ENCODE measurements at regions not wholly inside any gene's neighbourhood (a gene's known extent, or its start where the extent isn't known, plus 50 kb on each side); places are given as distances from the start of the nearest gene placed in this dataset.

GRCh38 chr5:52481201-52481600 lies 306.5 kb upstream of the ITGA1 start:
- no peaks in the 10 kb centered on the region for H3K9me3 Mint-ChIP-seq
- H3K27ac Mint-ChIP-seq: no peak overlapping the region
- H3K4me3 Mint-ChIP-seq (ENCODE audit: low read depth): no peak overlapping the region
- H3K4me1 Mint-ChIP-seq (ENCODE audit: low read depth): no peaks in the 10 kb centered on the region
- H3K36me3 Mint-ChIP-seq (ENCODE audit: low read depth): no peaks in the 10 kb centered on the region
- no peak for DNase-seq (ENCODE audit: low spot score)
- intact Hi-C loops (cut with micrococcal nuclease): no loop called here
- peaks cover 3% of the 10 kb centered on the region for H3K27me3 Mint-ChIP-seq (ENCODE audit: low read depth)

GRCh38 chr5:52481851-52482250 lies 305.9 kb upstream of the ITGA1 start:
- intact Hi-C loops (cut with micrococcal nuclease): no loop called here
- no peaks in the 10 kb centered on the region for H3K4me1 Mint-ChIP-seq (ENCODE audit: low read depth)
- no peaks in the 10 kb centered on the region for H3K9me3 Mint-ChIP-seq
- H3K27ac Mint-ChIP-seq: no peak overlapping the region
- H3K4me3 Mint-ChIP-seq (ENCODE audit: low read depth): no peak overlapping the region
- no peaks in the 10 kb centered on the region for H3K36me3 Mint-ChIP-seq (ENCODE audit: low read depth)
- H3K27me3 Mint-ChIP-seq (ENCODE audit: low read depth): peaks cover 3% of the 10 kb centered on the region
- no peak for DNase-seq (ENCODE audit: low spot score)

GRCh38 chr5:52491071-52491787 lies 296.5 kb upstream of the ITGA1 start:
- no peak for DNase-seq (ENCODE audit: low spot score)
- Mint-ChIP-seq H3K4me1 (ENCODE audit: low read depth) (no peaks in the 10 kb centered on the region), H3K36me3 (ENCODE audit: low read depth) (no peaks in the 10 kb centered on the region), H3K27me3 (ENCODE audit: low read depth) (no peaks in the 10 kb centered on the region), H3K4me3 (ENCODE audit: low read depth) (no peak overlapping the region), H3K27ac (no peak overlapping the region), H3K9me3 (no peaks in the 10 kb centered on the region)
- intact Hi-C loops (cut with micrococcal nuclease): no loop called here

- intact Hi-C loops (cut with micrococcal nuclease): no loop called here
- no peak for DNase-seq (ENCODE audit: low spot score)
- H3K4me3 Mint-ChIP-seq (ENCODE audit: low read depth): no peak overlapping the region
- no peaks in the 10 kb centered on the region for H3K4me1 Mint-ChIP-seq (ENCODE audit: low read depth)
- no peak overlapping the region for H3K27ac Mint-ChIP-seq
- H3K27me3 Mint-ChIP-seq (ENCODE audit: low read depth): peaks cover 2% of the 10 kb centered on the region
- no peaks in the 10 kb centered on the region for H3K9me3 Mint-ChIP-seq
- H3K36me3 Mint-ChIP-seq (ENCODE audit: low read depth): no peaks in the 10 kb centered on the region
Measured at GRCh38 chr5:52491818-52492217, 295.9 kb upstream of the ITGA1 start.

GRCh38 chr5:52497133-52497693 lies 290.5 kb upstream of the ITGA1 start:
- Mint-ChIP-seq H3K4me3 (ENCODE audit: low read depth) (no peak overlapping the region), H3K27ac (no peak overlapping the region), H3K36me3 (ENCODE audit: low read depth) (no peaks in the 10 kb centered on the region), H3K4me1 (ENCODE audit: low read depth) (no peaks in the 10 kb centered on the region), H3K27me3 (ENCODE audit: low read depth) (peaks cover 10% of the 10 kb centered on the region), H3K9me3 (no peaks in the 10 kb centered on the region)
- intact Hi-C loops (cut with micrococcal nuclease): no loop called here
- no peak for DNase-seq (ENCODE audit: low spot score)

- peaks cover 10% of the 10 kb centered on the region for H3K27me3 Mint-ChIP-seq (ENCODE audit: low read depth)
- DNase-seq (ENCODE audit: low spot score): no peak
- H3K4me1 Mint-ChIP-seq (ENCODE audit: low read depth): no peaks in the 10 kb centered on the region
- H3K9me3 Mint-ChIP-seq: no peaks in the 10 kb centered on the region
- no peak overlapping the region for H3K27ac Mint-ChIP-seq
- no peak overlapping the region for H3K4me3 Mint-ChIP-seq (ENCODE audit: low read depth)
- H3K36me3 Mint-ChIP-seq (ENCODE audit: low read depth): no peaks in the 10 kb centered on the region
- intact Hi-C loops (cut with micrococcal nuclease): no loop called here
Measured at GRCh38 chr5:52498607-52499006, 289.1 kb upstream of the ITGA1 start.

GRCh38 chr5:52502460-52502999 lies 285.2 kb upstream of the ITGA1 start:
- no peak for DNase-seq (ENCODE audit: low spot score)
- Mint-ChIP-seq H3K27me3 (ENCODE audit: low read depth) (peaks cover 13% of the 10 kb centered on the region), H3K4me1 (ENCODE audit: low read depth) (peaks cover 13% of the 10 kb centered on the region), H3K36me3 (ENCODE audit: low read depth) (no peaks in the 10 kb centered on the region), H3K27ac (no peak overlapping the region), H3K9me3 (no peaks in the 10 kb centered on the region), H3K4me3 (ENCODE audit: low read depth) (no peak overlapping the region)
- intact Hi-C loops (cut with micrococcal nuclease): no loop called here

GRCh38 chr5:52504584-52505240 lies 283.0 kb upstream of the ITGA1 start:
- no peak for DNase-seq (ENCODE audit: low spot score)
- H3K4me3 Mint-ChIP-seq (ENCODE audit: low read depth): peak overlapping the region; percentile 10
- H3K9me3 Mint-ChIP-seq: no peaks in the 10 kb centered on the region
- H3K36me3 Mint-ChIP-seq (ENCODE audit: low read depth): no peaks in the 10 kb centered on the region
- intact Hi-C loops (cut with micrococcal nuclease): no loop called here
- H3K27me3 Mint-ChIP-seq (ENCODE audit: low read depth): peaks cover 21% of the 10 kb centered on the region
- H3K27ac Mint-ChIP-seq: no peak overlapping the region
- peaks cover 13% of the 10 kb centered on the region for H3K4me1 Mint-ChIP-seq (ENCODE audit: low read depth)

GRCh38 chr5:52517667-52518066 lies 270.0 kb upstream of the ITGA1 start:
- DNase-seq (ENCODE audit: low spot score): no peak
- no peak overlapping the region for H3K27ac Mint-ChIP-seq
- peaks cover 3% of the 10 kb centered on the region for H3K27me3 Mint-ChIP-seq (ENCODE audit: low read depth)
- no peaks in the 10 kb centered on the region for H3K36me3 Mint-ChIP-seq (ENCODE audit: low read depth)
- intact Hi-C loops (cut with micrococcal nuclease): no loop called here
- no peaks in the 10 kb centered on the region for H3K9me3 Mint-ChIP-seq
- H3K4me1 Mint-ChIP-seq (ENCODE audit: low read depth): no peaks in the 10 kb centered on the region
- H3K4me3 Mint-ChIP-seq (ENCODE audit: low read depth): no peak overlapping the region

GRCh38 chr5:52520171-52520570 lies 267.5 kb upstream of the ITGA1 start:
- DNase-seq (ENCODE audit: low spot score): no peak
- H3K27me3 Mint-ChIP-seq (ENCODE audit: low read depth): no peaks in the 10 kb centered on the region
- no peak overlapping the region for H3K4me3 Mint-ChIP-seq (ENCODE audit: low read depth)
- no peaks in the 10 kb centered on the region for H3K36me3 Mint-ChIP-seq (ENCODE audit: low read depth)
- no peaks in the 10 kb centered on the region for H3K9me3 Mint-ChIP-seq
- no peaks in the 10 kb centered on the region for H3K4me1 Mint-ChIP-seq (ENCODE audit: low read depth)
- H3K27ac Mint-ChIP-seq: no peak overlapping the region
- intact Hi-C loops (cut with micrococcal nuclease): no loop called here

- DNase-seq (ENCODE audit: low spot score): no peak
- no peak overlapping the region for H3K27ac Mint-ChIP-seq
- intact Hi-C loops (cut with micrococcal nuclease): no loop called here
Measured at GRCh38 chr5:52521236-52521635, 266.5 kb upstream of the ITGA1 start.

GRCh38 chr5:52523701-52524100 lies 264.0 kb upstream of the ITGA1 start:
- no peak overlapping the region for H3K27ac Mint-ChIP-seq
- DNase-seq (ENCODE audit: low spot score): no peak
- intact Hi-C loops (cut with micrococcal nuclease): no loop called here
- H3K27me3 Mint-ChIP-seq (ENCODE audit: low read depth): peaks cover 3% of the 10 kb centered on the region
- no peak overlapping the region for H3K4me3 Mint-ChIP-seq (ENCODE audit: low read depth)
- no peaks in the 10 kb centered on the region for H3K9me3 Mint-ChIP-seq
- no peaks in the 10 kb centered on the region for H3K36me3 Mint-ChIP-seq (ENCODE audit: low read depth)
- no peaks in the 10 kb centered on the region for H3K4me1 Mint-ChIP-seq (ENCODE audit: low read depth)

More at GRCh38 chr5:52521236-52521635, 266.5 kb upstream of the ITGA1 start:
- no peaks in the 10 kb centered on the region for H3K9me3 Mint-ChIP-seq
- no peaks in the 10 kb centered on the region for H3K36me3 Mint-ChIP-seq (ENCODE audit: low read depth)
- no peaks in the 10 kb centered on the region for H3K4me1 Mint-ChIP-seq (ENCODE audit: low read depth)
- H3K27me3 Mint-ChIP-seq (ENCODE audit: low read depth): no peaks in the 10 kb centered on the region
- no peak overlapping the region for H3K4me3 Mint-ChIP-seq (ENCODE audit: low read depth)

- Mint-ChIP-seq H3K4me1 (ENCODE audit: low read depth) (no peaks in the 10 kb centered on the region), H3K9me3 (peaks cover 11% of the 10 kb centered on the region), H3K27me3 (ENCODE audit: low read depth) (peaks cover 3% of the 10 kb centered on the region), H3K36me3 (ENCODE audit: low read depth) (no peaks in the 10 kb centered on the region), H3K4me3 (ENCODE audit: low read depth) (no peak overlapping the region), H3K27ac (no peak overlapping the region)
- no peak for DNase-seq (ENCODE audit: low spot score)
- intact Hi-C loops (cut with micrococcal nuclease): no loop called here
Measured at GRCh38 chr5:52531105-52531504, 256.6 kb upstream of the ITGA1 start.
